ENCODE measurements at regions not wholly inside any gene's neighbourhood (a gene's known extent, or its start where the extent isn't known, plus 50 kb on each side); places are given as distances from the start of the nearest gene placed in this dataset.

DNA sequence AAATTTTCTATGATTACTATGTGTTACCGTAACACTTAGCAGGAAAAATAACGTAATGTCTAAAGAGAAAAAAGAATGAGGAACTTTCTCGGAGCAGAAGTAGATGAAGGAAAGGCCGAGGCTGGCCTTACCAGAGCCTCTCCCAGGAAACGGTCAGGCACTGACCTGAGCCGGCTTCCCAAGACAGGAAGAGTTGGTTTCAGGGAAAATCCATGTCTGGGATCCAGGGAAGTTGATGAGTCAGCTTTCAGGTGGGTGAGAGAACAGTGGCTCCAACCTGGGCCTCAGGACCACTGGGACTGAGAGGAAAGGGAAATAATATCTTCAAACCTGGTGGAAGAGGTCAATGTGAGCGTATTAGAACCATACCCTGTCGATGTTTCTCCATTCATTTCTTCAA, 93.3 kb upstream of the UBL3 start:
- Histone ChIP-seq H3K9me2 (ENCODE audit: insufficient read depth) (no peaks in the 10 kb centered on the region), H2AFZ (no peak overlapping the region), H4K20me1 (ENCODE audit: insufficient read depth) (no peaks in the 10 kb centered on the region), H3K9ac (no peak overlapping the region), H3K4me3 (no peak overlapping the region), H3K36me3 (ENCODE audit: low read depth) (no peaks in the 10 kb centered on the region), H3K9me3 (ENCODE audit: low read depth) (no peaks in the 10 kb centered on the region), H3K4me1 (ENCODE audit: insufficient read depth) (no peaks in the 10 kb centered on the region), H3K27me3 (replicated peaks; ENCODE audit: insufficient read depth) (no peaks in the 10 kb centered on the region), H3K27ac (no peak overlapping the region), H3K4me2 (ENCODE audit: unreplicated experiment) (no peak overlapping the region), H3K79me2 (ENCODE audit: insufficient read depth) (no peaks in the 10 kb centered on the region), H3F3A (ENCODE audit: insufficient read depth) (no peaks in the 10 kb centered on the region)
- in situ Hi-C loops (cut with MboI): loop anchor here (25.0 kb wide), 1 partner anchor 169 kb away; no protein-coding TSS in a partner anchor
- TF ChIP-seq EZH2 (IDR thresholded peaks at IDR 0.05; ENCODE audit: insufficient read depth, poor library complexity, severe bottlenecking) (no peak), EZH2phosphoT487 (IDR thresholded peaks at IDR 0.05; ENCODE audit: insufficient read depth, low read depth) (no peak)
- WGBS, 2 experiments (ENCODE audit: low coverage in 1 of 2, low lambda C conversion rate in 2 of 2, missing lambda C conversion rate in 2 of 2): 89 to 90% methylated on average over 8 of the region's 8 CpGs
- DNase-seq: no peak

- no peak overlapping the region for H3K4me3 ChIP-seq
- no peaks in the 10 kb centered on the region for H3K27me3 ChIP-seq (replicated peaks; ENCODE audit: insufficient read depth)
- TF ChIP-seq EZH2 (IDR thresholded peaks at IDR 0.05; ENCODE audit: insufficient read depth, poor library complexity, severe bottlenecking) (no peak), EZH2phosphoT487 (IDR thresholded peaks at IDR 0.05; ENCODE audit: insufficient read depth, low read depth) (no peak)
- H4K20me1 ChIP-seq (ENCODE audit: insufficient read depth): no peaks in the 10 kb centered on the region
- H3K9me3 ChIP-seq (ENCODE audit: low read depth): no peaks in the 10 kb centered on the region
- H3K27ac ChIP-seq: no peak overlapping the region
- H3K79me2 ChIP-seq (ENCODE audit: insufficient read depth): no peaks in the 10 kb centered on the region
- no peaks in the 10 kb centered on the region for H3F3A ChIP-seq (ENCODE audit: insufficient read depth)
- H2AFZ ChIP-seq: no peak overlapping the region
- no peak overlapping the region for H3K4me2 ChIP-seq (ENCODE audit: unreplicated experiment)
- no peak overlapping the region for H3K9ac ChIP-seq
- no peaks in the 10 kb centered on the region for H3K36me3 ChIP-seq (ENCODE audit: low read depth)
- in situ Hi-C loops (cut with MboI): loop anchor here (25.0 kb wide), 1 partner anchor 169 kb away; no protein-coding TSS in a partner anchor
- 57 to 63% methylated on average over 2 of the region's 2 CpGs for WGBS, 2 experiments (ENCODE audit: low coverage in 1 of 2, low lambda C conversion rate in 2 of 2, missing lambda C conversion rate in 2 of 2)
- no peak for DNase-seq
- H3K9me2 ChIP-seq (ENCODE audit: insufficient read depth): no peaks in the 10 kb centered on the region
- no peaks in the 10 kb centered on the region for H3K4me1 ChIP-seq (ENCODE audit: insufficient read depth)
Measured at GRCh38 chr13:29943273-29943672, 92.9 kb upstream of the UBL3 start.

DNA sequence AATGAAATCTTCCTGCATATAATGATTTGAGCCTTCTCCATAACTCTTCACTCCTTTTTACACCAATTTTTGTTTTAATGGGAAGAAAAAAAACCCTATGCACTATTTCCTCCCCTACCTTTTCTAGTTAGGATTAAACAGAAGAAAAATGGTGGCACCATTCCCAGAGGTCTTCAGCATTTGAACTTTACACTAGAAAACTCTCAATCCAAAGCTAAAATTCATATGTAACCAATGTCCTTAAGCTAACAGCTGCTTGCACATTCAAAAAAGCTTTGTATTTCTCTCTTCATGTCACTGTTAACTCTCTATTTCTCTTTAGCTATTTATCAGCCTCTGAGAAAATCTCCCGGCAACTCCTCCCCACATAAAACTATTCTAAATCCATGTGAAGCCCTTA, 90.3 kb upstream of the UBL3 start:
- no peaks in the 10 kb centered on the region for H4K20me1 ChIP-seq (ENCODE audit: insufficient read depth)
- no peaks in the 10 kb centered on the region for H3K27me3 ChIP-seq (replicated peaks; ENCODE audit: insufficient read depth)
- H3K4me2 ChIP-seq (ENCODE audit: unreplicated experiment): no peak overlapping the region
- no peak overlapping the region for H3K4me3 ChIP-seq
- no peaks in the 10 kb centered on the region for H3K36me3 ChIP-seq (ENCODE audit: low read depth)
- H3K4me1 ChIP-seq (ENCODE audit: insufficient read depth): no peaks in the 10 kb centered on the region
- no peak overlapping the region for H3K27ac ChIP-seq
- in situ Hi-C loops (cut with MboI): loop anchor here (25.0 kb wide), 1 partner anchor 172 kb away; no protein-coding TSS in a partner anchor
- no peaks in the 10 kb centered on the region for H3K9me2 ChIP-seq (ENCODE audit: insufficient read depth)
- no peaks in the 10 kb centered on the region for H3F3A ChIP-seq (ENCODE audit: insufficient read depth)
- H3K9me3 ChIP-seq (ENCODE audit: low read depth): no peaks in the 10 kb centered on the region
- TF ChIP-seq EZH2phosphoT487 (IDR thresholded peaks at IDR 0.05; ENCODE audit: insufficient read depth, low read depth) (no peak), EZH2 (IDR thresholded peaks at IDR 0.05; ENCODE audit: insufficient read depth, poor library complexity, severe bottlenecking) (no peak)
- H3K9ac ChIP-seq: no peak overlapping the region
- WGBS, 2 experiments (ENCODE audit: low coverage in 1 of 2, low lambda C conversion rate in 2 of 2, missing lambda C conversion rate in 2 of 2): 91 to 100% methylated on average over 1 of the region's 1 CpG
- no peak overlapping the region for H2AFZ ChIP-seq
- no peaks in the 10 kb centered on the region for H3K79me2 ChIP-seq (ENCODE audit: insufficient read depth)
- no peak for DNase-seq

DNA sequence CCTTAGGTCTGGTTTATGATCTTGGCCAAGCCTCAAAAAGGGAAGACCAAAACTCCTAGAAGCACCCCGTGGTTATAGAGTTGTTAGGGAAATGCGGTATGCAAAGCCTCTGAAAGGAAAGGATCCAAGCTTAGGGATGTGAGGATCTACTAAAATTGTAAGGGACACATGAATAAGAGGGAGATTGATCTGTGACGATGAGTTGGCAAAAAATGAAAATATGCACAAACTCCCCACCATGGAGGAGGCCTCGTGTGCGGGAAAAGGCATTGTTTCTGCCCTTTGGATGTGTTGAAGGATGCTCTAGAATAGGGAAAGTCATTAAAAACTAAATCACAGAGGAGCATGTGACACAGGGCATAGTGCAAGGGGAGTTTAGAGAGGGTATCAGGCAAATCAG, 88.7 kb upstream of the UBL3 start:
- in situ Hi-C loops (cut with MboI): loop anchor here (25.0 kb wide), 1 partner anchor 173 kb away; no protein-coding TSS in a partner anchor

GRCh38 chr13:29937841-29938240, 87.4 kb upstream of the UBL3 start:
- H3K4me2 ChIP-seq (ENCODE audit: unreplicated experiment): no peak overlapping the region
- TF ChIP-seq EZH2 (IDR thresholded peaks at IDR 0.05; ENCODE audit: insufficient read depth, poor library complexity, severe bottlenecking) (no peak), EZH2phosphoT487 (IDR thresholded peaks at IDR 0.05; ENCODE audit: insufficient read depth, low read depth) (no peak)
- no peak overlapping the region for H3K27ac ChIP-seq
- no peak overlapping the region for H2AFZ ChIP-seq
- peak; percentile 9 for DNase-seq
- no peaks in the 10 kb centered on the region for H3K27me3 ChIP-seq (replicated peaks; ENCODE audit: insufficient read depth)
- no peaks in the 10 kb centered on the region for H3K9me2 ChIP-seq (ENCODE audit: insufficient read depth)
- no peaks in the 10 kb centered on the region for H3K9me3 ChIP-seq (ENCODE audit: low read depth)
- in situ Hi-C loops (cut with MboI): loop anchor here (25.0 kb wide), 1 partner anchor 174 kb away; no protein-coding TSS in a partner anchor
- H3K9ac ChIP-seq: no peak overlapping the region
- 31 to 34% methylated on average over 4 of the region's 4 CpGs for WGBS, 2 experiments (ENCODE audit: low coverage in 1 of 2, low lambda C conversion rate in 2 of 2, missing lambda C conversion rate in 2 of 2)
- H3K36me3 ChIP-seq (ENCODE audit: low read depth): no peaks in the 10 kb centered on the region
- H3K4me1 ChIP-seq (ENCODE audit: insufficient read depth): no peaks in the 10 kb centered on the region
- no peak overlapping the region for H3K4me3 ChIP-seq
- H4K20me1 ChIP-seq (ENCODE audit: insufficient read depth): no peaks in the 10 kb centered on the region
- H3F3A ChIP-seq (ENCODE audit: insufficient read depth): no peaks in the 10 kb centered on the region
- no peaks in the 10 kb centered on the region for H3K79me2 ChIP-seq (ENCODE audit: insufficient read depth)

More for the DNA sequence above, 88.7 kb upstream of the UBL3 start:
- no peak for DNase-seq
- no peak overlapping the region for H3K9ac ChIP-seq
- H3K4me2 ChIP-seq (ENCODE audit: unreplicated experiment): no peak overlapping the region
- no peak overlapping the region for H3K4me3 ChIP-seq
- H3K9me2 ChIP-seq (ENCODE audit: insufficient read depth): no peaks in the 10 kb centered on the region
- no peak overlapping the region for H3K27ac ChIP-seq
- no peaks in the 10 kb centered on the region for H3K4me1 ChIP-seq (ENCODE audit: insufficient read depth)
- TF ChIP-seq EZH2phosphoT487 (IDR thresholded peaks at IDR 0.05; ENCODE audit: insufficient read depth, low read depth) (no peak), EZH2 (IDR thresholded peaks at IDR 0.05; ENCODE audit: insufficient read depth, poor library complexity, severe bottlenecking) (no peak)
- no peaks in the 10 kb centered on the region for H3F3A ChIP-seq (ENCODE audit: insufficient read depth)
- no peaks in the 10 kb centered on the region for H3K36me3 ChIP-seq (ENCODE audit: low read depth)
- no peaks in the 10 kb centered on the region for H4K20me1 ChIP-seq (ENCODE audit: insufficient read depth)
- H3K27me3 ChIP-seq (replicated peaks; ENCODE audit: insufficient read depth): no peaks in the 10 kb centered on the region
- H3K9me3 ChIP-seq (ENCODE audit: low read depth): no peaks in the 10 kb centered on the region
- H2AFZ ChIP-seq: no peak overlapping the region
- WGBS, 2 experiments (ENCODE audit: low coverage in 1 of 2, low lambda C conversion rate in 2 of 2, missing lambda C conversion rate in 2 of 2): 83 to 87% methylated on average over 5 of the region's 5 CpGs
- H3K79me2 ChIP-seq (ENCODE audit: insufficient read depth): no peaks in the 10 kb centered on the region
